Adrenal gland (tissue), 9 donors: ENCODE measurements at regions not wholly inside any gene's neighbourhood (a gene's known extent, or its start where the extent isn't known, plus 50 kb on each side); places are given as distances from the start of the nearest gene placed in this dataset.

Experiments
- DNase-seq, 7 donors: peaks; one replicate each; pipeline ENCODE4 v3.0.0-alpha.2; 2019 to 2020
- H3K27ac ChIP-seq, 5 donors: fragments of 200-600 bp; sonication (generic) in 4 of 5; 1 replicate in 3 of 5; 2 replicates in 2 of 5; pipeline versions ENCODE4 v1.5.1 to v1.8.0; 2016 to 2020; ENCODE audit warnings: mild to moderate bottlenecking in 1 of 5
- H3K27me3 ChIP-seq: fragments of 200-600 bp; 2 replicates; pipeline ENCODE4 v1.8.0; 2021
- H3K36me3 ChIP-seq, 2 donors: fragments of 200-600 bp; replicated peaks in 1 of 2; 1 replicate in 1 of 2; 2 replicates in 1 of 2; pipeline versions ENCODE4 v1.5.1 to v1.8.0; 2018 to 2022
- H3K4me1 ChIP-seq, 2 donors: fragments of 200-600 bp; replicated peaks in 1 of 2; 1 replicate in 1 of 2; 2 replicates in 1 of 2; pipeline versions ENCODE4 v1.5.1 to v1.8.0; 2018 to 2021
- H3K4me3 ChIP-seq, 4 donors: fragments of 200-600 bp; sonication (generic) in 3 of 4; one replicate each; pipeline ENCODE4 v1.5.1; 2016 to 2018
- H3K9me3 ChIP-seq, 3 donors: fragments of 200-600 bp; sonication (generic) in 1 of 3; replicated peaks in 1 of 3; 1 replicate in 2 of 3; 2 replicates in 1 of 3; pipeline versions ENCODE4 v1.5.1 to v1.8.0; 2016 to 2021
- POLR2A ChIP-seq, 2 donors: fragments of 450-650 bp; IDR thresholded peaks; one replicate each; pipeline ENCODE4 v1.6.1; 2017; ENCODE audit warnings: antibody characterized with exemption in 2 of 2, mild to moderate bottlenecking in 2 of 2, moderate library complexity in 1 of 2
- WGBS, 4 donors: extraction: QIAGEN DNeasy Blood & Tissue Kit in 2 of 4; methylation state at CpG; one replicate each; pipeline versions ENCODE4 v1.1.5 to v1.1.7; 2013 to 2017; 5-methylcytosine and 5-hydroxymethylcytosine counted together
- intact Hi-C, 2 donors: fragments of 100-400 bp; cut with DNase I; formaldehyde crosslinking; loops; one replicate each; pipeline versions ENCODE4 v1.14.1 to v1.15.0; 2022 to 2023
- TF ChIP-seq, protein P1 (sequence below), 6 experiments: fragments of 450-650 bp in 4 of 6; fragments of 200-600 bp in 2 of 6; sonication (generic) in 1 of 6; IDR thresholded peaks; 1 replicate in 5 of 6; 2 replicates in 1 of 6; pipeline versions ENCODE4 v1.5.1 to v1.8.0; 2016 to 2021; ENCODE audit warnings: antibody characterized with exemption in 6 of 6, mild to moderate bottlenecking in 2 of 6, moderate library complexity in 1 of 6
- donor health status: healthy with polysubstance abuse.
- donor health status: Bipolar disorder and iron deficiency.
- donor health status: DM: yes; HTN: yes; CAD: no.
- donor health status: DM: no; HTN: no; CAD: no.
- donor health status: DM: no; HTN: no; CAD: no.

DNA sequence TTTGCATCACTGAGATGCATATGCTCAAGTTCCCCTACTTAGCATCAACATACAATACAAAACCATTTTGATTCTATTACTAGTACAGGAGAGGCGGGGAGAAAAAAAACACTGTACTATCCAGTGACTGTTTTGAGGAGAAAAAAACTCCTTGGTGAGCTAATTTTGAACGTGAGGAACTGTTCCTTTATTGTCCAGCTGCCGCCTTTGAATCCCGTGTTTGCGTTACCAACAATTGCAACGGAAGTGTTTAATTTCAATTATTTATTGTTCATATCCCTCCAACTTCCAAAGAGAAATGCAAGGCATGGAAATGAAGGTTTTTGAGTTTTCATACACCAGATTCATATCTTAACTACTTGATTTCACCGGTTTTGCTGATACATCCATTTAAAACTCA is 66.4 kb upstream of the ARHGAP21 start:
- Histone ChIP-seq H3K4me3 (no peak overlapping the region), H3K27ac (no peak overlapping the region), H3K27me3 (no peaks in the 10 kb centered on the region), H3K9me3 (no peaks in the 10 kb centered on the region), H3K36me3 (no peaks in the 10 kb centered on the region), H3K4me1 (no peaks in the 10 kb centered on the region)
- WGBS, 4 donors, result 82 to 94% (median 87%) methylated on average over 7 of the region's 7 CpGs
- intact Hi-C loops, result no loop called here
- TF ChIP-seq, protein P1, sequence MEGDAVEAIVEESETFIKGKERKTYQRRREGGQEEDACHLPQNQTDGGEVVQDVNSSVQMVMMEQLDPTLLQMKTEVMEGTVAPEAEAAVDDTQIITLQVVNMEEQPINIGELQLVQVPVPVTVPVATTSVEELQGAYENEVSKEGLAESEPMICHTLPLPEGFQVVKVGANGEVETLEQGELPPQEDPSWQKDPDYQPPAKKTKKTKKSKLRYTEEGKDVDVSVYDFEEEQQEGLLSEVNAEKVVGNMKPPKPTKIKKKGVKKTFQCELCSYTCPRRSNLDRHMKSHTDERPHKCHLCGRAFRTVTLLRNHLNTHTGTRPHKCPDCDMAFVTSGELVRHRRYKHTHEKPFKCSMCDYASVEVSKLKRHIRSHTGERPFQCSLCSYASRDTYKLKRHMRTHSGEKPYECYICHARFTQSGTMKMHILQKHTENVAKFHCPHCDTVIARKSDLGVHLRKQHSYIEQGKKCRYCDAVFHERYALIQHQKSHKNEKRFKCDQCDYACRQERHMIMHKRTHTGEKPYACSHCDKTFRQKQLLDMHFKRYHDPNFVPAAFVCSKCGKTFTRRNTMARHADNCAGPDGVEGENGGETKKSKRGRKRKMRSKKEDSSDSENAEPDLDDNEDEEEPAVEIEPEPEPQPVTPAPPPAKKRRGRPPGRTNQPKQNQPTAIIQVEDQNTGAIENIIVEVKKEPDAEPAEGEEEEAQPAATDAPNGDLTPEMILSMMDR (IDR thresholded peaks at IDR 0.05), result no peak
- TF ChIP-seq POLR2A (IDR thresholded peaks at IDR 0.05), result no peak
- DNase-seq, result no peak

DNA sequence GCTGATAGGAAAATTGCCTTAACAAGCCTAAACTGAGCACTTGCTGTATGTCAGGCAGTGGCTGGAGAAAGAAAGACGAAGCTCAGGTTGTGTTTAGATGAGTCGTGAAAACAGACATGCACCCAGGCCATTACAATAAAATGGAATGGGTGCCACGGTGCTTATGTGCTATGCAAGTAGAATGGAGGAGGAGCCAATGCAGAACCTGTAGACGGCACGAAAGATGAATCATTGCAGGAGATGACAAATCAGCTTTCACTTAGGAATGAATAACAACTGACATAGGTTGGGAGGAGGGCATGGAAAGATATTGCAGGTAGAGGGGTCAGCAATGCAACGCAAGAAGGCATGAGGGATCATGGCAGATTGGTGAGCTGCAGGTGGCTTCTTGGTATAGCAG is 61.2 kb upstream of the ARHGAP21 start:
- DNase-seq, result no peak
- no peaks in the 10 kb centered on the region for H3K9me3 ChIP-seq
- H3K4me1 ChIP-seq, result no peaks in the 10 kb centered on the region
- no peaks in the 10 kb centered on the region for H3K27me3 ChIP-seq
- no peak overlapping the region for H3K4me3 ChIP-seq
- intact Hi-C loops, result no loop called here
- no peak overlapping the region for H3K27ac ChIP-seq
- no peaks in the 10 kb centered on the region for H3K36me3 ChIP-seq
- TF ChIP-seq, protein P1 (IDR thresholded peaks at IDR 0.05), result no peak
- no peak for TF ChIP-seq POLR2A (IDR thresholded peaks at IDR 0.05)
- 73 to 87% (median 79%) methylated on average over 6 of the region's 6 CpGs for WGBS, 4 donors

DNA sequence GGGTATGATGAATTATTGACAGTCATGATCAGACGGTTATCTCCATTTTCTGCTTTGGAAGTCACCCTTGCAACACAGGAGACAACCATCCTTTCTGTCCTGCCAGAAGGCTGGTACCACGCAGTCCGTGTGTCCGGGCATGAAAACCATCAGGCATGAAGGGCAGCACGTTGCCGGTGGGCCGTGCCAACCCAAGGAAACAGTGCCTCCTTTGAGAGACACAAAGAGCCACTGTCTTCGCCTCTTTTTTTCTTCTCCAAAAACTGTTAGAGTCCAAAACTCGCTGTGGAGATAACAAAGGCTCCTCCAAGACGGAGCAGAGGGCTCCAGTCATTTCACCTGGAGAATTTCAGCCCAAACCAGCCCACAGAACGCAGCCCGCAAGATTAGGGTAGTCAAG is 60.4 kb upstream of the ARHGAP21 start:
- WGBS, 4 donors, result 84 to 92% (median 87%) methylated on average over 12 of the region's 12 CpGs

DNA sequence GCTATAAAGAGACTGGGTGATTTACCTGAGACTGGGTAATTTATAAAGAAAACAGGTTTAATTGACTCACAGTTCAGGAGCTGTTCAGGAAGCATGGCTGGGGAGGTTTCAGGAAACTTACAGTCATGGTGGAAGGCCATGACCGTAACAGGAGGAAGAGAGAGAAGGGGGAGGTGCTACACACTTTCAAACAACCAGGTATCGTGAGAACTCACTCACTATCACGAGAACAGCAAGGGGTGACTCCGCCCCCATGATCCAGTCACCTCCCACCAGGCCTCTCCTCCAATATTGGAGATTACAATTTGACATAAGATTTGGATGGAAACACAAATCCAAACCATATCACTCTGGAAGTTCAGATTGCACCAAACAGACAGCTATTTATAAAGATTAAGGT is 59.8 kb upstream of the ARHGAP21 start:
- H3K4me3 ChIP-seq, result no peak overlapping the region
- intact Hi-C loops, result no loop called here
- no peak overlapping the region for H3K27ac ChIP-seq
- 87 to 94% (median 91%) methylated on average over 4 of the region's 4 CpGs for WGBS, 4 donors
- no peaks in the 10 kb centered on the region for H3K27me3 ChIP-seq
- no peaks in the 10 kb centered on the region for H3K36me3 ChIP-seq
- no peak for DNase-seq
- no peaks in the 10 kb centered on the region for H3K4me1 ChIP-seq
- no peak for TF ChIP-seq POLR2A (IDR thresholded peaks at IDR 0.05)
- TF ChIP-seq, protein P1 (IDR thresholded peaks at IDR 0.05), result no peak
- no peaks in the 10 kb centered on the region for H3K9me3 ChIP-seq

More for the DNA sequence above, 60.4 kb upstream of the ARHGAP21 start:
- Histone ChIP-seq H3K9me3 (no peaks in the 10 kb centered on the region), H3K27me3 (no peaks in the 10 kb centered on the region), H3K36me3 (no peaks in the 10 kb centered on the region), H3K27ac (no peak overlapping the region), H3K4me1 (no peaks in the 10 kb centered on the region), H3K4me3 (no peak overlapping the region)
- DNase-seq, result no peak
- TF ChIP-seq POLR2A (IDR thresholded peaks at IDR 0.05), result no peak
- intact Hi-C loops, result no loop called here

DNA sequence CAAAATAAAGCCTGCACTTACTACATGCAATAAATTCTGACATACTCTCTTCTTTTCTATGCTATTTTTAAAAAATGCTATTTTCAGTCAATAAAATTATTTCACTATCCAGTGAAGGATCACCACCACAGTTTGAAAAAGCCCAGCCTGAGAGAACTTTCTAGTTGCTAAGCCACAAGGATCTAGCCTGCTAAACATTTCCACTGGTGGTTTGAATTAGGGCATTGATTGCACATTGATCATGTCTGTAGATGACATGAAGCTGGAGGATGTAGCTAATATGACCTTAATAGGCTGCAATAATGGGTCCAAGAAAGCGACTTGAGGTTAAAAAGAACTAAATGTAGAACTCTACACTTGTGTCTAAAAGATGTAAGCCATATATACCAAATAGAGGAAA is 56.0 kb upstream of the ARHGAP21 start:
- H3K4me3 ChIP-seq, result no peak overlapping the region

More for the DNA sequence above, 56.0 kb upstream of the ARHGAP21 start:
- Histone ChIP-seq H3K9me3 (no peaks in the 10 kb centered on the region), H3K27me3 (no peaks in the 10 kb centered on the region), H3K36me3 (no peaks in the 10 kb centered on the region), H3K27ac (no peak overlapping the region), H3K4me1 (no peaks in the 10 kb centered on the region)
- no peak for DNase-seq
- intact Hi-C loops, result no loop called here
- WGBS, 4 donors, result 79 to 98% (median 97%) methylated on average over 1 of the region's 1 CpG
- TF ChIP-seq POLR2A (IDR thresholded peaks at IDR 0.05), result no peak
- TF ChIP-seq, protein P1 (IDR thresholded peaks at IDR 0.05), result no peak
